ENCODE measurements at regions not wholly inside any gene's neighbourhood (a gene's known extent, or its start where the extent isn't known, plus 50 kb on each side); places are given as distances from the start of the nearest gene placed in this dataset.
"Not testable (repeated sequence)": the region's sequence is repeated elsewhere in the genome, so short reads cannot be mapped to it uniquely, and the experiment has no call there.

DNA sequence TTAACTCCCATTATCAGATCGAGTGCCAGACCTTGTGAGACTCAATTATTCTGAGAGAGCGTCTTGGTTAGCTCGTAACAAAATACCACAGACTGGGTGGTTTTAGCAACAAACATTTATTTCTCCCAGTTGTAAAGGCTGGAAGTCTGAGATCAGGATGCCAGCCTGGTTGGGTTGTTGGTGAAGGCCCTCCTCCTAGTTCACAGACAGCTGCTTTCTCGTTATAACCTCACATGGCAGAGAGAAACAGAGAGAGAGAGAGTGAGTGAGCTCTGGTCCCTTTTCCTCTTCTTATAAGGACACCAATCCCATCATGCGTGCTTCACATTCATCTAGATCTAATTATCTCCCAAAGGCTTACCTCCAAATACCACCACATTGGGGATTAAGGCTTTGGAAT lies 114.2 kb upstream of the SLC24A2 start:
- Mint-ChIP-seq H3K27ac (ENCODE audit: unreplicated experiment) (no peak overlapping the region), H3K4me3 (ENCODE audit: unreplicated experiment) (no peak overlapping the region), H3K27me3 (ENCODE audit: low read depth, unreplicated experiment) (peaks cover 4% of the 10 kb centered on the region), H3K4me1 (ENCODE audit: low read depth, unreplicated experiment) (peaks cover 8% of the 10 kb centered on the region), H3K36me3 (ENCODE audit: low read depth, unreplicated experiment) (no peaks in the 10 kb centered on the region), H3K9me3 (ENCODE audit: unreplicated experiment) (peaks cover 4% of the 10 kb centered on the region)
- Histone ChIP-seq H3K4me2 (ENCODE audit: low read length) (no peak overlapping the region), H3K9me3 (ENCODE audit: insufficient read depth, low read depth, low read length) (no peaks in the 10 kb centered on the region), H2AFZ (ENCODE audit: low read depth, low read length) (no peak overlapping the region), H3K27me3 (ENCODE audit: insufficient read depth, low read length) (no peaks in the 10 kb centered on the region), H4K20me1 (ENCODE audit: insufficient read depth, low read length) (no peaks in the 10 kb centered on the region), H3K4me3 (ENCODE audit: insufficient read depth, low read depth, low read length) (no peak overlapping the region), H3K36me3 (ENCODE audit: insufficient read depth, low read length) (no peaks in the 10 kb centered on the region), H3K4me1 (ENCODE audit: insufficient read depth, low read length) (no peaks in the 10 kb centered on the region), H3K27ac (ENCODE audit: low read depth, low read length) (no peak overlapping the region), H3K79me2 (ENCODE audit: insufficient read depth, low read length) (no peaks in the 10 kb centered on the region), H3K9ac (ENCODE audit: low read length) (no peak overlapping the region)
- FAIRE-seq (no peak), DNase-seq (ENCODE audit: low read depth) (no peak)
- TF ChIP-seq, protein P1, sequence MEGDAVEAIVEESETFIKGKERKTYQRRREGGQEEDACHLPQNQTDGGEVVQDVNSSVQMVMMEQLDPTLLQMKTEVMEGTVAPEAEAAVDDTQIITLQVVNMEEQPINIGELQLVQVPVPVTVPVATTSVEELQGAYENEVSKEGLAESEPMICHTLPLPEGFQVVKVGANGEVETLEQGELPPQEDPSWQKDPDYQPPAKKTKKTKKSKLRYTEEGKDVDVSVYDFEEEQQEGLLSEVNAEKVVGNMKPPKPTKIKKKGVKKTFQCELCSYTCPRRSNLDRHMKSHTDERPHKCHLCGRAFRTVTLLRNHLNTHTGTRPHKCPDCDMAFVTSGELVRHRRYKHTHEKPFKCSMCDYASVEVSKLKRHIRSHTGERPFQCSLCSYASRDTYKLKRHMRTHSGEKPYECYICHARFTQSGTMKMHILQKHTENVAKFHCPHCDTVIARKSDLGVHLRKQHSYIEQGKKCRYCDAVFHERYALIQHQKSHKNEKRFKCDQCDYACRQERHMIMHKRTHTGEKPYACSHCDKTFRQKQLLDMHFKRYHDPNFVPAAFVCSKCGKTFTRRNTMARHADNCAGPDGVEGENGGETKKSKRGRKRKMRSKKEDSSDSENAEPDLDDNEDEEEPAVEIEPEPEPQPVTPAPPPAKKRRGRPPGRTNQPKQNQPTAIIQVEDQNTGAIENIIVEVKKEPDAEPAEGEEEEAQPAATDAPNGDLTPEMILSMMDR (IDR thresholded peaks at IDR 0.05; ENCODE audit: insufficient read depth, low read depth, low read length): no peak
- TF ChIP-seq EZH2 (IDR thresholded peaks at IDR 0.05; ENCODE audit: insufficient read depth, low read length): no peak

DNA sequence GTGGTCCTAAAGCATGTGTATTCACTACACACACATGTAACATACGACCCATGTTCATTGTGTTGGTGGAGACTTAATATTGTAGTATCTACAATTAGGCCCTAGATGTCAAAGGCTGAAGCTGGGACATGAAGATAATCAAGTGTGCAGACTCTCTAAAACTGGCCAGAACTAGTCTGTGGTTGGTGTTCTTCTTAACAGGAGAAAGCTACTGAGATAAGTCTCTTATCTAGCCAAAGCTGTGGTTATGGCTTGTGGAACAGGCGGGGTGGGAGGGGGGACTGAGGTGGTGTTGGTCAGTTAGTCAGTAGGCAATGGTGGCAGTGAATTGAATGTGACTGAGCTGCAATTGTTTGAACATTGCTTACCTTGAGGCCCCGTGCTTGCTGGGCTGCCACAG lies 112.7 kb upstream of the SLC24A2 start:
- Histone ChIP-seq H3K4me1 (ENCODE audit: insufficient read depth, low read length) (no peaks in the 10 kb centered on the region), H3K4me2 (ENCODE audit: low read length) (no peak overlapping the region), H3K4me3 (ENCODE audit: insufficient read depth, low read depth, low read length) (no peak overlapping the region), H2AFZ (ENCODE audit: low read depth, low read length) (no peak overlapping the region), H3K36me3 (ENCODE audit: insufficient read depth, low read length) (no peaks in the 10 kb centered on the region), H4K20me1 (ENCODE audit: insufficient read depth, low read length) (no peaks in the 10 kb centered on the region), H3K9ac (ENCODE audit: low read length) (no peak overlapping the region), H3K27me3 (ENCODE audit: insufficient read depth, low read length) (no peaks in the 10 kb centered on the region), H3K27ac (ENCODE audit: low read depth, low read length) (no peak overlapping the region), H3K9me3 (ENCODE audit: insufficient read depth, low read depth, low read length) (no peaks in the 10 kb centered on the region), H3K79me2 (ENCODE audit: insufficient read depth, low read length) (no peaks in the 10 kb centered on the region)
- Mint-ChIP-seq H3K9me3 (ENCODE audit: unreplicated experiment) (no peaks in the 10 kb centered on the region), H3K27ac (ENCODE audit: unreplicated experiment) (no peak overlapping the region), H3K27me3 (ENCODE audit: low read depth, unreplicated experiment) (peaks cover 4% of the 10 kb centered on the region), H3K4me3 (ENCODE audit: unreplicated experiment) (no peak overlapping the region), H3K36me3 (ENCODE audit: low read depth, unreplicated experiment) (no peaks in the 10 kb centered on the region), H3K4me1 (ENCODE audit: low read depth, unreplicated experiment) (peaks cover 8% of the 10 kb centered on the region)
- TF ChIP-seq EZH2 (IDR thresholded peaks at IDR 0.05; ENCODE audit: insufficient read depth, low read length): no peak
- TF ChIP-seq, protein P1 (IDR thresholded peaks at IDR 0.05; ENCODE audit: insufficient read depth, low read depth, low read length): no peak
- DNase-seq (ENCODE audit: low read depth) (no peak), FAIRE-seq (no peak)

DNA sequence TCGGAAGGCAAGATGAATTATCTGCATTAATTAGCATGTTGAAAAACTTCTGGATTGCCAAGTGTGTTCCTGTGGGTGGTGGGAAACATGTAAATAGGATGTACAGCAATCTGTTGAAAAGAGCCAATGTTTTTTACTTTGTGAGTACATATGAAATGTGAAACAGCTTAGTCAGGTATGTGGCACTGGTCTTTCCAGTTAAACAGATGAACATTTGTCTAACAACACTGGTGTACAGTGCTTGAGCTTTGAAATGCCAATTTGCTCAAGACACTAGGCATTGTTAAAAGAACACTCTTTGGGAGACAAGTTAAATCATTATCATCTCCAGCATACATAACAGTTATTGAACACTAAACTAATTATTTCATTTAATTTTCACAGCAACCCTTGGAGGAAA lies 107.3 kb upstream of the SLC24A2 start:
- no peak for DNase-seq (ENCODE audit: low read depth)
- no peak overlapping the region for H3K4me2 ChIP-seq (ENCODE audit: low read length)
- no peak overlapping the region for H3K9ac ChIP-seq (ENCODE audit: low read length)
- no peak overlapping the region for H3K4me3 Mint-ChIP-seq (ENCODE audit: unreplicated experiment)
- H2AFZ ChIP-seq (ENCODE audit: low read depth, low read length): no peak overlapping the region
- peaks cover 2% of the 10 kb centered on the region for H3K27me3 Mint-ChIP-seq (ENCODE audit: low read depth, unreplicated experiment)
- no peaks in the 10 kb centered on the region for H3K36me3 ChIP-seq (ENCODE audit: insufficient read depth, low read length)
- H3K36me3 Mint-ChIP-seq (ENCODE audit: low read depth, unreplicated experiment): no peaks in the 10 kb centered on the region
- H3K4me1 Mint-ChIP-seq (ENCODE audit: low read depth, unreplicated experiment): peaks cover 6% of the 10 kb centered on the region
- no peak for FAIRE-seq
- no peaks in the 10 kb centered on the region for H3K27me3 ChIP-seq (ENCODE audit: insufficient read depth, low read length)
- H3K27ac Mint-ChIP-seq (ENCODE audit: unreplicated experiment): no peak overlapping the region
- TF ChIP-seq, protein P1 (IDR thresholded peaks at IDR 0.05; ENCODE audit: insufficient read depth, low read depth, low read length): no peak
- TF ChIP-seq EZH2 (IDR thresholded peaks at IDR 0.05; ENCODE audit: insufficient read depth, low read length): no peak
- no peaks in the 10 kb centered on the region for H3K4me1 ChIP-seq (ENCODE audit: insufficient read depth, low read length)
- H3K27ac ChIP-seq (ENCODE audit: low read depth, low read length): no peak overlapping the region
- H3K79me2 ChIP-seq (ENCODE audit: insufficient read depth, low read length): no peaks in the 10 kb centered on the region
- no peaks in the 10 kb centered on the region for H3K9me3 Mint-ChIP-seq (ENCODE audit: unreplicated experiment)
- no peaks in the 10 kb centered on the region for H3K9me3 ChIP-seq (ENCODE audit: insufficient read depth, low read depth, low read length)
- no peaks in the 10 kb centered on the region for H4K20me1 ChIP-seq (ENCODE audit: insufficient read depth, low read length)
- H3K4me3 ChIP-seq (ENCODE audit: insufficient read depth, low read depth, low read length): no peak overlapping the region

DNA sequence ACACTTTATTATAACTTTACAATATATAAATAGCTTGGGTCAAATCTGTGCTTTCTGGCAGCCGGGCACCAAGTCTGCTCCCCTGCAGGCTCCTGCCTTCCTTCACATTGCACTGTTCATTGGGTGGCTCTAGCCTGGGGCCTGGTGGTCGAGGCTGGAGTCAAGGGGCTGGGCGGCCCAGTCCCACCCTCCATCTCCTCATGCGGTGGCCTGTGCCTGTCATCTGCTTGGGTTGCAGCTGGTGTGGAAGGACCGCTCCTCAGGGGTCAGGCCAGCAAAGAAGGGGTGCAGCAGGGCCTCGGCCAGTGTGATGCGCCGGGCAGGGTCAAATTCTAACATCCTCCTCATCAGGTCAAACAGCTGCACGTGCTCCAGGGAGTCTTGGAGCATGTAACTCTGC lies 106.7 kb upstream of the SLC24A2 start:
- not testable (repeated sequence) for H3K79me2 ChIP-seq (ENCODE audit: insufficient read depth, low read length); H3K9me3 Mint-ChIP-seq (ENCODE audit: unreplicated experiment); FAIRE-seq; H3K27ac ChIP-seq (ENCODE audit: low read depth, low read length); H3K4me3 ChIP-seq (ENCODE audit: insufficient read depth, low read depth, low read length); H3K27me3 ChIP-seq (ENCODE audit: insufficient read depth, low read length); H4K20me1 ChIP-seq (ENCODE audit: insufficient read depth, low read length); H3K4me1 Mint-ChIP-seq (ENCODE audit: low read depth, unreplicated experiment); H3K4me3 Mint-ChIP-seq (ENCODE audit: unreplicated experiment); DNase-seq (ENCODE audit: low read depth); H3K4me1 ChIP-seq (ENCODE audit: insufficient read depth, low read length); H3K9ac ChIP-seq (ENCODE audit: low read length); H2AFZ ChIP-seq (ENCODE audit: low read depth, low read length); H3K9me3 ChIP-seq (ENCODE audit: insufficient read depth, low read depth, low read length); H3K36me3 ChIP-seq (ENCODE audit: insufficient read depth, low read length); H3K27ac Mint-ChIP-seq (ENCODE audit: unreplicated experiment); H3K27me3 Mint-ChIP-seq (ENCODE audit: low read depth, unreplicated experiment); H3K4me2 ChIP-seq (ENCODE audit: low read length); H3K36me3 Mint-ChIP-seq (ENCODE audit: low read depth, unreplicated experiment)

All from astrocyte (in vitro differentiated cells and primary cell).